Mesodermal cell (in vitro differentiated cells): ENCODE measurements at regions not wholly inside any gene's neighbourhood (a gene's known extent, or its start where the extent isn't known, plus 50 kb on each side); places are given as distances from the start of the nearest gene placed in this dataset.

Source experiments
- H3K27ac ChIP-seq: 2 replicates; pipeline ENCODE4 v1.7.0; 2013; ENCODE audit warnings: mild to moderate bottlenecking, low read depth, low read length, moderate library complexity; ENCODE audit not compliant: severe bottlenecking
- H3K36me3 ChIP-seq: 2 replicates; pipeline ENCODE4 v1.7.1; 2013; ENCODE audit warnings: mild to moderate bottlenecking, low read length, moderate library complexity; ENCODE audit not compliant: control insufficient read depth, insufficient read depth
- H3K4me1 ChIP-seq: one replicate; pipeline ENCODE4 v1.7.1; 2013; ENCODE audit warnings: mild to moderate bottlenecking, low read length; ENCODE audit not compliant: insufficient read depth, control insufficient read depth, poor library complexity, severe bottlenecking
- H3K4me3 ChIP-seq: 2 replicates; pipeline ENCODE4 v1.7.0; 2013; ENCODE audit warnings: low read length, control low read depth, mild to moderate bottlenecking; ENCODE audit not compliant: insufficient read depth, poor library complexity, severe bottlenecking; ENCODE audit errors: extremely low read depth
- H3K9me3 ChIP-seq: 2 replicates; pipeline ENCODE4 v1.7.1; 2013; ENCODE audit warnings: mild to moderate bottlenecking, low read length, moderate library complexity; ENCODE audit not compliant: control insufficient read depth
- WGBS, 2 experiments: methylation state at CpG; one replicate each; pipeline ENCODE4 v1.1.5; 2013; ENCODE audit warnings: missing lambda C conversion rate in 2 of 2; ENCODE audit not compliant: insufficient coverage in 2 of 2; 5-methylcytosine and 5-hydroxymethylcytosine counted together

- WGBS, 2 experiments, result 83 to 100% methylated on average over 1 of the region's 2 CpGs
- Histone ChIP-seq H3K9me3 (no peaks in the 10 kb centered on the region), H3K27ac (no peak overlapping the region), H3K4me1 (no peaks in the 10 kb centered on the region), H3K4me3 (no peak overlapping the region), H3K36me3 (no peaks in the 10 kb centered on the region)
Observed at GRCh38 chr11:122399375-122399774, 256.1 kb upstream of the UBASH3B start.

- WGBS, 2 experiments, result 100% methylated on average over 2 of the region's 2 CpGs
- Histone ChIP-seq H3K4me1 (no peaks in the 10 kb centered on the region), H3K36me3 (no peaks in the 10 kb centered on the region), H3K9me3 (no peaks in the 10 kb centered on the region), H3K4me3 (no peak overlapping the region), H3K27ac (no peak overlapping the region)
Observed at GRCh38 chr11:122398851-122399250, 256.7 kb upstream of the UBASH3B start.

- H3K4me1 ChIP-seq, result no peaks in the 10 kb centered on the region
- no peaks in the 10 kb centered on the region for H3K36me3 ChIP-seq
- WGBS, 2 experiments, result no CpG with 5 or more reads among the region's 1 CpG
- no peak overlapping the region for H3K27ac ChIP-seq
- H3K4me3 ChIP-seq, result no peak overlapping the region
- H3K9me3 ChIP-seq, result no peaks in the 10 kb centered on the region
Observed at GRCh38 chr11:122398167-122398566, 257.4 kb upstream of the UBASH3B start.

GRCh38 chr11:122395282-122395681 lies 260.2 kb upstream of the UBASH3B start:
- WGBS, 2 experiments, result 86 to 100% methylated on average over 1 of the region's 1 CpG
- Histone ChIP-seq H3K27ac (no peak overlapping the region), H3K36me3 (no peaks in the 10 kb centered on the region), H3K9me3 (no peaks in the 10 kb centered on the region), H3K4me1 (no peaks in the 10 kb centered on the region), H3K4me3 (no peak overlapping the region)

DNA sequence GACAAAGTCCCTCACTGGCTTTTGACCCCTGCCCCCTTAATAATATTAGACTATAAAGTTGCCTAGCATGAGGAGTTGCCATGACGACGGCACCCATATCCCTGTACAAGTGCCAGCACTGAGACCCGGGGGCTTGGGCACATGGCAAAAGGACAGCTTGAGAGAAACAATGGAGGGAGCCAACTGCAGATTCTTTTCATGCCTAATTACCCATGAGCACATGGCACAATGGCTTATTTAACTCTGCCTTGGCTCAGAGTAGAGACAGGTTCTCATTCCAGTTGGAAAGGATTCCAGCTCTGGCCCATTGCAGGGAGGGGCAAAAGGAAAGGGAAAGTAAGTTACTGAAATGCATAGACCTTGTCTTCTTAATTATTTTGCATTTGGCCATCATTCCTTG lies 261.2 kb upstream of the UBASH3B start:
- no peaks in the 10 kb centered on the region for H3K4me1 ChIP-seq
- no peak overlapping the region for H3K27ac ChIP-seq
- no peaks in the 10 kb centered on the region for H3K36me3 ChIP-seq
- H3K4me3 ChIP-seq, result no peak overlapping the region
- 73 to 100% methylated on average over 2 to 3 of the region's 3 CpGs for WGBS, 2 experiments
- H3K9me3 ChIP-seq, result no peaks in the 10 kb centered on the region

DNA sequence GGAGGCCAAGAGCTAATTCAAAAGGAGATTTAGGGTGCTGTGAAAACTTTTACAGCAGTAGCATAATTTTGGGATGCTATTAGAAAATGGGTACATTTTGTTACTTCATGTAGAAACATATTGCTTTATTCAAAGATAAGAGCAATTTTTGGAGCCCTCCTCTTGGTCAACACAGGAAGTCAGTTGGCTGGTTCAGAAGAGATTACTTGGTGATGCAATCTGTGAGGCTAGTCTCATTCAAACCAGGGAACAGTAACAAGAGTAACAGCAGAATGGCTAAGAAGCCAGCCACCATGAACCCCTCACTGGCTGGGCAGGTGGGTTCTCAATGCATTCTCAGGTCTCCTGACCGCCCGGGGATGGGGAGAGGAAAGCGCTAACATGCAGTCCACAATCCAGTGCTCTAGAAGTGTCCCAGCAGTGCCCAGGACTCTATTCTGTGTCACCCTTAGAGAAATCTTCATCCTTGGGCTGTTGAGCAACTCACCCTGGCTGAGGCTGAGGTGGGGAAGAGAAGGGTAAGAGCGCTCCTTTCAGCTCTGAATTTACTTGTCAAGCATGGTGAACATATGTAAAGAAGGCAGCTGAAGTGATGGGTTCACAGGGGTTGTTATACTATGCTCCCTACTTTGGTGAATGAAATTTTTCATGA lies 262.2 kb upstream of the UBASH3B start:
- Histone ChIP-seq H3K36me3 (no peaks in the 10 kb centered on the region), H3K4me3 (no peak overlapping the region), H3K9me3 (no peaks in the 10 kb centered on the region), H3K27ac (no peak overlapping the region), H3K4me1 (no peaks in the 10 kb centered on the region)
- 93% methylated on average over 4 of the region's 4 CpGs for WGBS, 2 experiments

GRCh38 chr11:122392508-122392907 lies 263.0 kb upstream of the UBASH3B start:
- H3K9me3 ChIP-seq, result no peaks in the 10 kb centered on the region
- H3K4me1 ChIP-seq, result no peaks in the 10 kb centered on the region
- WGBS, 2 experiments, result 100% methylated on average over 1 of the region's 3 CpGs; no CpG with 5 or more reads in 1 of the 2 experiments
- no peaks in the 10 kb centered on the region for H3K36me3 ChIP-seq
- H3K27ac ChIP-seq, result no peak overlapping the region
- H3K4me3 ChIP-seq, result no peak overlapping the region

DNA sequence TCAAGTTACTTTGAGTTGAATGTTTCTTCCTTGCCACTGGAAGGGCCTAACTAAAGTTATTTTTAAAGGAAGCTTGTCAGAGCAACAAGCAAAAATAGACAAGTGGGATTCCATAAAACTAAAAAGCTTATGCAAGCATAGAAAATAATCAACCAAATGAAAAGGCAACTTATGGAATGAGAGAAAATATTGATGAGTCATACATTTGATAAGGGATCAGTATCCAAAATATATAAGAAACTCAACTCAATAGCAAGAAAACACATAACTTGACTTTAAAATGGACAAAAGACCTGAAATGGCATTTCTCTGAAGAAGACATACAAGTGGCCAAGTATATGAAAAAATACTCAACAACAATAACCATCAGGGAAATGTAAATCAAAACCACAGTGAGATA lies 264.5 kb upstream of the UBASH3B start:
- Histone ChIP-seq H3K4me3 (no peak overlapping the region), H3K36me3 (no peaks in the 10 kb centered on the region), H3K9me3 (no peaks in the 10 kb centered on the region), H3K4me1 (no peaks in the 10 kb centered on the region), H3K27ac (no peak overlapping the region)

GRCh38 chr11:122383186-122383585 lies 267.2 kb upstream of the BLID start:
- no peak overlapping the region for H3K4me3 ChIP-seq
- H3K27ac ChIP-seq, result no peak overlapping the region
- WGBS, 2 experiments, result no CpG with 5 or more reads among the region's 1 CpG
- no peaks in the 10 kb centered on the region for H3K4me1 ChIP-seq
- no peaks in the 10 kb centered on the region for H3K36me3 ChIP-seq
- no peaks in the 10 kb centered on the region for H3K9me3 ChIP-seq

- Histone ChIP-seq H3K4me1 (no peaks in the 10 kb centered on the region), H3K4me3 (no peak overlapping the region), H3K36me3 (no peaks in the 10 kb centered on the region), H3K9me3 (no peaks in the 10 kb centered on the region), H3K27ac (no peak overlapping the region)
- 91 to 93% methylated on average over 3 to 4 of the region's 4 CpGs for WGBS, 2 experiments
Observed at GRCh38 chr11:122375687-122376399, 259.8 kb upstream of the BLID start.

GRCh38 chr11:122368796-122369195 lies 252.8 kb upstream of the BLID start:
- Histone ChIP-seq H3K9me3 (no peaks in the 10 kb centered on the region), H3K4me1 (no peaks in the 10 kb centered on the region), H3K27ac (no peak overlapping the region), H3K4me3 (no peak overlapping the region), H3K36me3 (no peaks in the 10 kb centered on the region)
- 89 to 94% methylated on average over 2 to 3 of the region's 4 CpGs for WGBS, 2 experiments
